ENCODE measurements at regions not wholly inside any gene's neighbourhood (a gene's known extent, or its start where the extent isn't known, plus 50 kb on each side); places are given as distances from the start of the nearest gene placed in this dataset.
"Not testable (repeated sequence)": the region's sequence is repeated elsewhere in the genome, so short reads cannot be mapped to it uniquely, and the experiment has no call there.

GRCh38 chr18:52222211-52222610 lies 117.8 kb upstream of the DCC start:
- no peak for DNase-seq (ENCODE audit: low read depth in 3 of 3, low spot score in 2 of 3)

GRCh38 chr18:52227536-52227935 lies 112.5 kb upstream of the DCC start:
- DNase-seq (ENCODE audit: low read depth in 3 of 3, low spot score in 2 of 3), result no peak

- DNase-seq (ENCODE audit: low read depth in 3 of 3, low spot score in 2 of 3), result no peak
These were observed 111.8 kb upstream of the DCC start for GRCh38 chr18:52228166-52228565.

GRCh38 chr18:52236131-52236530 lies 103.9 kb upstream of the DCC start:
- no peak for DNase-seq (ENCODE audit: low read depth in 3 of 3, low spot score in 2 of 3)

- DNase-seq (ENCODE audit: low read depth in 3 of 3, low spot score in 2 of 3), result no peak
These were observed 102.4 kb upstream of the DCC start for GRCh38 chr18:52237551-52237950.

GRCh38 chr18:52242711-52243110 lies 97.3 kb upstream of the DCC start:
- no peak for DNase-seq (ENCODE audit: low read depth in 3 of 3, low spot score in 2 of 3)

- no peak for DNase-seq (ENCODE audit: low read depth in 3 of 3, low spot score in 2 of 3)
These were observed 95.3 kb upstream of the DCC start for GRCh38 chr18:52244658-52245057.

GRCh38 chr18:52254367-52254766 lies 85.6 kb upstream of the DCC start:
- DNase-seq (ENCODE audit: low read depth in 3 of 3, low spot score in 2 of 3), result no peak

GRCh38 chr18:52257417-52257816 lies 82.6 kb upstream of the DCC start:
- DNase-seq (ENCODE audit: low read depth in 3 of 3, low spot score in 2 of 3), result not testable (repeated sequence)

GRCh38 chr18:52275817-52276216 lies 64.2 kb upstream of the DCC start:
- no peak for DNase-seq (ENCODE audit: low read depth in 3 of 3, low spot score in 2 of 3)

- DNase-seq (ENCODE audit: low read depth in 3 of 3, low spot score in 2 of 3), result no peak
These were observed 62.2 kb upstream of the DCC start for GRCh38 chr18:52277785-52278184.

GRCh38 chr18:52278191-52278590 lies 61.8 kb upstream of the DCC start:
- DNase-seq (ENCODE audit: low read depth in 3 of 3, low spot score in 2 of 3), result no peak

- DNase-seq (ENCODE audit: low read depth in 3 of 3, low spot score in 2 of 3), result no peak
These were observed 59.3 kb upstream of the DCC start for GRCh38 chr18:52280702-52281101.

GRCh38 chr18:52283927-52284326 lies 56.1 kb upstream of the DCC start:
- DNase-seq (ENCODE audit: low read depth in 3 of 3, low spot score in 2 of 3), result no peak

- no peak for DNase-seq (ENCODE audit: low read depth in 3 of 3, low spot score in 2 of 3)
These were observed 53.3 kb upstream of the DCC start for GRCh38 chr18:52286675-52287074.

- no peak for DNase-seq (ENCODE audit: low read depth in 3 of 3, low spot score in 2 of 3)
These were observed 52.8 kb upstream of the DCC start for GRCh38 chr18:52287151-52287550.

- DNase-seq (ENCODE audit: low read depth in 3 of 3, low spot score in 2 of 3), result no peak
These were observed 51.5 kb upstream of the DCC start for GRCh38 chr18:52288403-52289004.

- DNase-seq (ENCODE audit: low read depth in 3 of 3, low spot score in 2 of 3), result no peak
These were observed 50.6 kb upstream of the DCC start for GRCh38 chr18:52289392-52289791.
